SK-N-SH (cell line): ENCODE measurements at regions not wholly inside any gene's neighbourhood (a gene's known extent, or its start where the extent isn't known, plus 50 kb on each side); places are given as distances from the start of the nearest gene placed in this dataset.

Source experiments
- CTCF ChIA-PET: fragments of 300-600, 350-600 bp; formaldehyde crosslinking; extraction: SDS; loops from one replicate; lab custom pipeline; 2021; lab: Yijun Ruan, JAX
- POLR2A ChIA-PET: fragments of 350-600 bp; sonication (Branson Sonifier 250); formaldehyde crosslinking; extraction: SDS; loops from one replicate; lab custom pipeline; 2020; ENCODE audit warnings: antibody characterized with exemption, inconsistent platforms; lab: Yijun Ruan, JAX
- DNase-seq: peaks from one replicate; pipeline ENCODE4 v3.0.0; 2012
- H2AFZ ChIP-seq: fragments of 200-600 bp; sonication (generic); 2 replicates; pipeline ENCODE4 v1.8.1; 2016; ENCODE audit warnings: antibody characterized with exemption, mild to moderate bottlenecking, low read depth
- H3F3A ChIP-seq: fragments of 200-600 bp; sonication (generic); replicated peaks from 2 replicates; pipeline ENCODE3; 2016; ENCODE audit warnings: antibody characterized with exemption, mild to moderate bottlenecking; ENCODE audit not compliant: insufficient read depth
- H3K27ac ChIP-seq, 2 experiments: fragments of 200-500 bp in 1 of 2; fragments of 200-600 bp in 1 of 2; sonication (Bioruptor generic) in 1 of 2; sonication (generic), shearing (Covaris generic) in 1 of 2; 2 replicates each; pipeline versions ENCODE4 v1.5.1 to v1.6.1; 2014 to 2016; ENCODE audit warnings: low read depth in 2 of 2, inconsistent platforms in 1 of 2, low read length in 1 of 2, mild to moderate bottlenecking in 1 of 2, mixed read lengths in 1 of 2
- H3K27me3 ChIP-seq: fragments of 200-600 bp; sonication (generic), shearing (Covaris generic); 2 replicates; pipeline ENCODE4 v1.6.1; 2016; ENCODE audit warnings: mixed run types; ENCODE audit not compliant: insufficient read depth
- H3K36me3 ChIP-seq, 2 experiments: fragments of 200-500 bp in 1 of 2; fragments of 200-600 bp in 1 of 2; sonication (Bioruptor generic) in 1 of 2; sonication (generic) in 1 of 2; replicated peaks in 1 of 2; 2 replicates each; pipeline versions ENCODE3 to v1.5.1; 2014 to 2016; ENCODE audit warnings: low read length in 1 of 2, mild to moderate bottlenecking in 1 of 2; ENCODE audit not compliant: insufficient read depth in 2 of 2, control insufficient read depth in 1 of 2
- H3K4me1 ChIP-seq, 2 experiments: fragments of 200-500 bp in 1 of 2; fragments of 200-600 bp in 1 of 2; sonication (Bioruptor generic) in 1 of 2; sonication (generic), shearing (Covaris generic) in 1 of 2; 2 replicates each; pipeline versions ENCODE4 v1.5.1 to v1.6.1; 2014 to 2016; ENCODE audit warnings: low read depth in 1 of 2, low read length in 1 of 2, mixed run types in 1 of 2; ENCODE audit not compliant: insufficient read depth in 2 of 2, control insufficient read depth in 1 of 2
- H3K4me2 ChIP-seq: fragments of 200-600 bp; sonication (generic), shearing (Covaris generic); 2 replicates; pipeline ENCODE4 v1.6.1; 2017; ENCODE audit warnings: mixed run types
- H3K4me3 ChIP-seq, 2 experiments: fragments of 200-500 bp in 1 of 2; fragments of 200-600 bp in 1 of 2; sonication (Bioruptor generic) in 1 of 2; sonication (generic), shearing (Covaris generic) in 1 of 2; 2 replicates each; pipeline versions ENCODE4 v1.5.1 to v1.8.1; 2014 to 2016; ENCODE audit warnings: low read depth in 2 of 2, inconsistent platforms in 1 of 2, low read length in 1 of 2, mild to moderate bottlenecking in 1 of 2, mixed read lengths in 1 of 2, moderate library complexity in 1 of 2
- H3K79me2 ChIP-seq: fragments of 200-600 bp; sonication (generic); 2 replicates; pipeline ENCODE4 v1.8.1; 2017; ENCODE audit warnings: mild to moderate bottlenecking; ENCODE audit not compliant: insufficient read depth
- H3K9ac ChIP-seq: fragments of 200-600 bp; sonication (generic); 2 replicates; pipeline ENCODE4 v1.6.1; 2017; ENCODE audit warnings: mixed run types
- H3K9me2 ChIP-seq: fragments of 200-600 bp; sonication (generic); 2 replicates; pipeline ENCODE4 v1.6.1; 2017; ENCODE audit warnings: mixed run types
- H3K9me3 ChIP-seq: fragments of 200-600 bp; sonication (generic); 2 replicates; pipeline ENCODE4 v1.6.1; 2017; ENCODE audit warnings: mixed run types, mild to moderate bottlenecking, moderate library complexity
- H4K20me1 ChIP-seq: fragments of 200-600 bp; sonication (generic); 2 replicates; pipeline ENCODE4 v1.6.1; 2017; ENCODE audit warnings: mild to moderate bottlenecking, mixed run types; ENCODE audit not compliant: insufficient read depth
- CHD2 ChIP-seq: fragments of 150-350 bp; IDR thresholded peaks from 2 replicates; pipeline ENCODE4 v1.6.1; 2018; ENCODE audit warnings: low read length; ENCODE audit not compliant: partially characterized antibody
- EP300 ChIP-seq, 2 experiments: IDR thresholded peaks; 2 replicates each; pipeline versions ENCODE4 v1.4.0 to v1.6.1; 2012; ENCODE audit warnings: borderline replicate concordance in 1 of 2, low read depth in 1 of 2, low read length in 1 of 2
- FOXJ3 ChIP-seq: sonication (generic); formaldehyde crosslinking; IDR thresholded peaks from 2 replicates; pipeline ENCODE4 v1.5.1; 2020; ENCODE audit warnings: mild to moderate bottlenecking, missing genetic modification reagents
- FOXM1 ChIP-seq: IDR thresholded peaks from 2 replicates; pipeline ENCODE4 v1.4.0; 2012; ENCODE audit warnings: low read depth, mild to moderate bottlenecking
- GABPA ChIP-seq: IDR thresholded peaks from 2 replicates; pipeline ENCODE4 v1.4.0; 2012; ENCODE audit warnings: low read depth, mild to moderate bottlenecking
- JUND ChIP-seq: IDR thresholded peaks from 2 replicates; pipeline ENCODE4 v1.4.0; 2012
- MAX ChIP-seq: IDR thresholded peaks from 2 replicates; pipeline ENCODE4 v1.4.0; 2012; ENCODE audit warnings: low read depth
- MEF2A ChIP-seq: IDR thresholded peaks from 2 replicates; pipeline ENCODE4 v1.4.0; 2012; ENCODE audit warnings: low read depth, borderline replicate concordance
- MXI1 ChIP-seq: IDR thresholded peaks from 2 replicates; pipeline ENCODE4 v1.6.1; 2012; ENCODE audit warnings: mild to moderate bottlenecking, low read depth, low read length, improper control_type of control experiment
- NRF1 ChIP-seq: IDR thresholded peaks from 2 replicates; pipeline ENCODE4 v1.6.1; 2012; ENCODE audit warnings: low read depth, mild to moderate bottlenecking, low read length
- RAD21 ChIP-seq: IDR thresholded peaks from 2 replicates; pipeline ENCODE4 v1.6.1; 2012; ENCODE audit warnings: mild to moderate bottlenecking, low read length
- REST ChIP-seq: IDR thresholded peaks from 2 replicates; pipeline ENCODE4 v1.6.1; 2012; ENCODE audit warnings: mild to moderate bottlenecking, low read depth, low read length, moderate library complexity
- RFX5 ChIP-seq: IDR thresholded peaks from 2 replicates; pipeline ENCODE4 v1.6.1; 2012; ENCODE audit warnings: mild to moderate bottlenecking, improper control_type of control experiment, low read length
- SMC3 ChIP-seq: IDR thresholded peaks from 2 replicates; pipeline ENCODE4 v1.6.1; 2012; ENCODE audit warnings: low read depth, low read length, improper control_type of control experiment
- TAF1 ChIP-seq: IDR thresholded peaks from 2 replicates; pipeline ENCODE4 v1.6.1; 2012; ENCODE audit warnings: low read depth, mild to moderate bottlenecking, low read length, moderate library complexity, borderline replicate concordance
- USF1 ChIP-seq: IDR thresholded peaks from 2 replicates; pipeline ENCODE4 v1.4.0; 2012; ENCODE audit warnings: low read depth, borderline replicate concordance
- USF2 ChIP-seq: fragments of 150-350 bp; IDR thresholded peaks from 2 replicates; pipeline ENCODE4 v1.6.1; 2017; ENCODE audit warnings: antibody characterized with exemption, low read length, low read depth, borderline replicate concordance
- YY1 ChIP-seq: IDR thresholded peaks from 2 replicates; pipeline ENCODE4 v1.4.0; 2012; ENCODE audit warnings: low read depth, mild to moderate bottlenecking
- WGBS: methylation state at CpG from one replicate; pipeline ENCODE4 v1.1.6; 2017; ENCODE audit warnings: low lambda C conversion rate; 5-methylcytosine and 5-hydroxymethylcytosine counted together

- no peak for DNase-seq
- CTCF ChIA-PET: no interaction called here
- WGBS: 88% methylated on average over 3 of the region's 3 CpGs
These were observed 426.0 kb upstream of the PMFBP1 start for GRCh38 chr16:72597938-72598337.

More at GRCh38 chr16:72597938-72598337, 426.0 kb upstream of the PMFBP1 start:
- no peaks in the 10 kb centered on the region for H3K9me3 ChIP-seq
- no peak overlapping the region for H2AFZ ChIP-seq
- H3K9me2 ChIP-seq: no peaks in the 10 kb centered on the region
- H4K20me1 ChIP-seq: no peaks in the 10 kb centered on the region
- H3K4me2 ChIP-seq: no peak overlapping the region
- H3F3A ChIP-seq: peaks cover 3% of the 10 kb centered on the region
- H3K27me3 ChIP-seq: no peaks in the 10 kb centered on the region
- no peaks in the 10 kb centered on the region for H3K36me3 ChIP-seq
- POLR2A ChIA-PET: no interaction called here
- no peaks in the 10 kb centered on the region for H3K79me2 ChIP-seq
- no peak for TF ChIP-seq GABPA
- TF ChIP-seq MEF2A: no peak
- TF ChIP-seq NRF1: no peak
- TF ChIP-seq RFX5: no peak
- no peak for TF ChIP-seq USF1
- no peak for TF ChIP-seq USF2
- TF ChIP-seq FOXM1: no peak
- no peak for TF ChIP-seq YY1
- no peak for TF ChIP-seq CHD2
- TF ChIP-seq FOXJ3 (CRISPR knock-in tag): no peak
- TF ChIP-seq RAD21: no peak
- no peak for TF ChIP-seq REST
- TF ChIP-seq TAF1: no peak
- no peak for TF ChIP-seq MXI1
- TF ChIP-seq MAX: no peak
- TF ChIP-seq SMC3: no peak
- no peak for TF ChIP-seq JUND
- no peak for TF ChIP-seq EP300 (IDR thresholded peaks at IDR 0.05; ENCODE audit: borderline replicate concordance in 1 of 2, low read depth in 1 of 2, low read length in 1 of 2)
- no peak overlapping the region for H3K9ac ChIP-seq
- no peak overlapping the region for H3K4me3 ChIP-seq
- no peaks in the 10 kb centered on the region for H3K4me1 ChIP-seq
- no peak overlapping the region for H3K27ac ChIP-seq
